BLaER1 (cell line): ENCODE measurements at regions not wholly inside any gene's neighbourhood (a gene's known extent, or its start where the extent isn't known, plus 50 kb on each side); places are given as distances from the start of the nearest gene placed in this dataset.
"Not testable (repeated sequence)": the region's sequence is repeated elsewhere in the genome, so short reads cannot be mapped to it uniquely, and the experiment has no call there.

Experiments used
- H3K27ac ChIP-seq: shearing (Covaris generic); formaldehyde crosslinking; 2 replicates; pipeline ENCODE4 v1.8.1; 2022
- H3K27me3 ChIP-seq: shearing (Covaris generic); formaldehyde crosslinking; 2 replicates; pipeline ENCODE4 v1.8.1; 2022
- H3K36me3 ChIP-seq: shearing (Covaris generic); formaldehyde crosslinking; 2 replicates; pipeline ENCODE4 v1.8.1; 2022
- H3K4me1 ChIP-seq: shearing (Covaris generic); formaldehyde crosslinking; 2 replicates; pipeline ENCODE4 v1.8.1; 2022
- H3K4me2 ChIP-seq: shearing (Covaris generic); formaldehyde crosslinking; 2 replicates; pipeline ENCODE4 v1.8.1; 2022
- H3K4me3 ChIP-seq: shearing (Covaris generic); formaldehyde crosslinking; 2 replicates; pipeline ENCODE4 v1.8.1; 2022
- H3K9ac ChIP-seq: shearing (Covaris generic); formaldehyde crosslinking; 2 replicates; pipeline ENCODE4 v1.8.1; 2022
- H3K9me3 ChIP-seq: shearing (Covaris generic); formaldehyde crosslinking; 2 replicates; pipeline ENCODE4 v1.8.1; 2022
- H4K20me1 ChIP-seq: shearing (Covaris generic); formaldehyde crosslinking; 2 replicates; pipeline ENCODE4 v1.8.1; 2022
- Cebpa-rat ChIP-seq: shearing (Covaris generic); IDR thresholded peaks from 2 replicates; pipeline ENCODE4 v1.8.1; 2022

GRCh38 chr1:172845865-172846264, 187.0 kb downstream of the FASLG start:
- no peak overlapping the region for H3K4me2 ChIP-seq
- H3K27me3 ChIP-seq = no peaks in the 10 kb centered on the region
- no peak overlapping the region for H3K4me3 ChIP-seq
- H3K27ac ChIP-seq = no peak overlapping the region
- TF ChIP-seq Cebpa-rat = no peak
- no peaks in the 10 kb centered on the region for H3K4me1 ChIP-seq
- no peak overlapping the region for H3K9ac ChIP-seq
- H3K9me3 ChIP-seq = no peaks in the 10 kb centered on the region
- no peaks in the 10 kb centered on the region for H3K36me3 ChIP-seq
- H4K20me1 ChIP-seq = no peaks in the 10 kb centered on the region

- not testable (repeated sequence) for H3K9me3 ChIP-seq, H3K4me1 ChIP-seq, H3K27me3 ChIP-seq, H3K36me3 ChIP-seq, H3K9ac ChIP-seq, H3K27ac ChIP-seq, H3K4me2 ChIP-seq, H3K4me3 ChIP-seq, H4K20me1 ChIP-seq
These were observed 188.9 kb downstream of the FASLG start for GRCh38 chr1:172847814-172848213.

GRCh38 chr1:172849653-172850052, 190.8 kb downstream of the FASLG start:
- H3K9ac ChIP-seq = no peak overlapping the region
- H3K27me3 ChIP-seq = no peaks in the 10 kb centered on the region
- no peak overlapping the region for H3K4me2 ChIP-seq
- H3K27ac ChIP-seq = no peak overlapping the region
- H4K20me1 ChIP-seq = no peaks in the 10 kb centered on the region
- no peaks in the 10 kb centered on the region for H3K4me1 ChIP-seq
- H3K9me3 ChIP-seq = no peaks in the 10 kb centered on the region
- H3K4me3 ChIP-seq = no peak overlapping the region
- no peak for TF ChIP-seq Cebpa-rat
- H3K36me3 ChIP-seq = no peaks in the 10 kb centered on the region

GRCh38 chr1:172851077-172851476, 192.2 kb downstream of the FASLG start:
- H4K20me1 ChIP-seq = no peaks in the 10 kb centered on the region
- H3K4me2 ChIP-seq = no peak overlapping the region
- H3K9ac ChIP-seq = no peak overlapping the region
- H3K4me1 ChIP-seq = no peaks in the 10 kb centered on the region
- no peaks in the 10 kb centered on the region for H3K9me3 ChIP-seq
- H3K27me3 ChIP-seq = no peaks in the 10 kb centered on the region
- H3K4me3 ChIP-seq = no peak overlapping the region
- TF ChIP-seq Cebpa-rat = no peak
- no peak overlapping the region for H3K27ac ChIP-seq
- no peaks in the 10 kb centered on the region for H3K36me3 ChIP-seq

- no peak overlapping the region for H3K9ac ChIP-seq
- TF ChIP-seq Cebpa-rat = no peak
These were observed 193.0 kb downstream of the FASLG start for GRCh38 chr1:172851856-172852255.

GRCh38 chr1:172855983-172856382, 194.8 kb downstream of the TNFSF18 start:
- H3K27me3 ChIP-seq, H3K36me3 ChIP-seq, H3K9me3 ChIP-seq, H3K4me2 ChIP-seq, H4K20me1 ChIP-seq, H3K4me1 ChIP-seq, H3K27ac ChIP-seq, H3K4me3 ChIP-seq, H3K9ac ChIP-seq: not testable (repeated sequence)

More at GRCh38 chr1:172851856-172852255, 193.0 kb downstream of the FASLG start:
- Histone ChIP-seq H3K4me3 (no peak overlapping the region), H3K27me3 (no peaks in the 10 kb centered on the region), H3K4me2 (no peak overlapping the region), H3K4me1 (no peaks in the 10 kb centered on the region), H3K27ac (no peak overlapping the region), H4K20me1 (no peaks in the 10 kb centered on the region), H3K9me3 (no peaks in the 10 kb centered on the region), H3K36me3 (no peaks in the 10 kb centered on the region)

GRCh38 chr1:172863031-172863430, 187.7 kb downstream of the TNFSF18 start:
- Histone ChIP-seq H3K36me3 (no peaks in the 10 kb centered on the region), H3K9me3 (no peaks in the 10 kb centered on the region; the same call in 1 of the 2 replicates), H4K20me1 (no peaks in the 10 kb centered on the region), H3K9ac (no peak overlapping the region), H3K27ac (no peak overlapping the region), H3K4me3 (no peak overlapping the region), H3K4me2 (no peak overlapping the region), H3K27me3 (no peaks in the 10 kb centered on the region), H3K4me1 (no peaks in the 10 kb centered on the region)
- TF ChIP-seq Cebpa-rat = no peak

- Histone ChIP-seq H3K4me2 (no peak overlapping the region), H3K36me3 (no peaks in the 10 kb centered on the region), H3K4me1 (no peaks in the 10 kb centered on the region), H3K4me3 (no peak overlapping the region), H3K27me3 (no peaks in the 10 kb centered on the region), H4K20me1 (no peaks in the 10 kb centered on the region), H3K9ac (no peak overlapping the region), H3K27ac (no peak overlapping the region), H3K9me3 (no peaks in the 10 kb centered on the region)
- TF ChIP-seq Cebpa-rat = no peak
These were observed 183.4 kb downstream of the TNFSF18 start for GRCh38 chr1:172867216-172867818.

- TF ChIP-seq Cebpa-rat = no peak
These were observed 179.7 kb downstream of the TNFSF18 start for GRCh38 chr1:172870901-172871606.

GRCh38 chr1:172874950-172875349, 175.8 kb downstream of the TNFSF18 start:
- no peak for TF ChIP-seq Cebpa-rat
- Histone ChIP-seq H3K9ac (no peak overlapping the region), H3K4me3 (no peak overlapping the region), H3K27ac (no peak overlapping the region), H3K9me3 (peaks cover 6% of the 10 kb centered on the region; the same call in 1 of the 2 replicates), H3K36me3 (no peaks in the 10 kb centered on the region), H3K4me1 (no peaks in the 10 kb centered on the region), H4K20me1 (no peaks in the 10 kb centered on the region), H3K4me2 (no peak overlapping the region), H3K27me3 (no peaks in the 10 kb centered on the region)

More at GRCh38 chr1:172870901-172871606, 179.7 kb downstream of the TNFSF18 start:
- Histone ChIP-seq H3K27ac (no peak overlapping the region), H3K4me3 (no peak overlapping the region), H3K9me3 (no peaks in the 10 kb centered on the region), H3K4me1 (no peaks in the 10 kb centered on the region), H4K20me1 (no peaks in the 10 kb centered on the region), H3K9ac (no peak overlapping the region), H3K4me2 (no peak overlapping the region), H3K36me3 (no peaks in the 10 kb centered on the region), H3K27me3 (no peaks in the 10 kb centered on the region)

- Histone ChIP-seq H3K27me3 (no peaks in the 10 kb centered on the region), H3K9ac (no peak overlapping the region), H3K27ac (no peak overlapping the region), H3K36me3 (no peaks in the 10 kb centered on the region), H4K20me1 (no peaks in the 10 kb centered on the region), H3K4me1 (no peaks in the 10 kb centered on the region), H3K9me3 (peaks cover 6% of the 10 kb centered on the region; the same call in 1 of the 2 replicates), H3K4me3 (no peak overlapping the region), H3K4me2 (no peak overlapping the region)
- no peak for TF ChIP-seq Cebpa-rat
These were observed 174.8 kb downstream of the TNFSF18 start for GRCh38 chr1:172875892-172876291.
